GM23248 (cell line): ENCODE measurements at regions not wholly inside any gene's neighbourhood (a gene's known extent, or its start where the extent isn't known, plus 50 kb on each side); places are given as distances from the start of the nearest gene placed in this dataset.

Source experiments
- DNase-seq: peaks from one replicate; pipeline ENCODE4 v3.0.0-alpha.2; 2015
- H2AFZ ChIP-seq: fragments of 200-600 bp; sonication (generic); 2 replicates; pipeline ENCODE4 v1.6.1; 2016; ENCODE audit warnings: antibody characterized with exemption
- H3F3A ChIP-seq: fragments of 200-600 bp; sonication (generic); 2 replicates; pipeline ENCODE4 v1.6.1; 2016; ENCODE audit warnings: mild to moderate bottlenecking, antibody characterized with exemption, mixed run types; ENCODE audit not compliant: insufficient read depth
- H3K27ac ChIP-seq: fragments of 200-600 bp; sonication (generic); 2 replicates; pipeline ENCODE4 v1.5.1; 2016; ENCODE audit warnings: mild to moderate bottlenecking
- H3K27me3 ChIP-seq: fragments of 200-600 bp; sonication (generic); replicated peaks from 2 replicates; pipeline ENCODE4 v1.6.1; 2016; ENCODE audit warnings: mild to moderate bottlenecking; ENCODE audit not compliant: insufficient read depth
- H3K36me3 ChIP-seq: fragments of 200-600 bp; sonication (generic); 2 replicates; pipeline ENCODE4 v1.6.1; 2016; ENCODE audit warnings: low read depth, mild to moderate bottlenecking
- H3K4me1 ChIP-seq: fragments of 200-600 bp; sonication (generic); 2 replicates; pipeline ENCODE4 v1.6.1; 2016; ENCODE audit warnings: mild to moderate bottlenecking; ENCODE audit not compliant: insufficient read depth
- H3K4me2 ChIP-seq: fragments of 200-600 bp; sonication (generic); one replicate; pipeline ENCODE4 v1.6.1; 2016; ENCODE audit warnings: mild to moderate bottlenecking; ENCODE audit not compliant: unreplicated experiment
- H3K4me3 ChIP-seq: fragments of 200-600 bp; sonication (generic); 2 replicates; pipeline ENCODE4 v1.5.1; 2016; ENCODE audit warnings: mild to moderate bottlenecking
- H3K79me2 ChIP-seq: fragments of 200-600 bp; sonication (generic); 2 replicates; pipeline ENCODE4 v1.6.1; 2016; ENCODE audit warnings: mild to moderate bottlenecking; ENCODE audit not compliant: insufficient read depth
- H3K9ac ChIP-seq: fragments of 200-600 bp; sonication (generic); 2 replicates; pipeline ENCODE4 v1.6.1; 2016; ENCODE audit warnings: mild to moderate bottlenecking
- H3K9me2 ChIP-seq: fragments of 200-600 bp; sonication (generic); 2 replicates; pipeline ENCODE4 v1.6.1; 2016; ENCODE audit warnings: mixed run types, mild to moderate bottlenecking, moderate library complexity; ENCODE audit not compliant: insufficient read depth
- H3K9me3 ChIP-seq: fragments of 200-600 bp; sonication (generic); one replicate; pipeline ENCODE4 v1.6.1; 2017; ENCODE audit warnings: low read depth
- H4K20me1 ChIP-seq: fragments of 200-600 bp; sonication (generic); 2 replicates; pipeline ENCODE4 v1.6.0; 2016; ENCODE audit not compliant: insufficient read depth
- EZH2 ChIP-seq: fragments of 200-600 bp; sonication (generic); IDR thresholded peaks from 2 replicates; pipeline ENCODE4 v1.6.1; 2018; ENCODE audit warnings: antibody characterized with exemption, mild to moderate bottlenecking; ENCODE audit not compliant: insufficient read depth, poor library complexity, severe bottlenecking
- EZH2phosphoT487 ChIP-seq: fragments of 200-600 bp; sonication (generic); IDR thresholded peaks from 2 replicates; pipeline ENCODE4 v1.6.1; 2018; ENCODE audit warnings: antibody characterized with exemption, moderate library complexity, mild to moderate bottlenecking, low read depth; ENCODE audit not compliant: insufficient read depth
- WGBS, 2 experiments: methylation state at CpG; one replicate each; pipeline ENCODE4 v1.1.6; 2015 to 2017; ENCODE audit warnings: low lambda C conversion rate in 2 of 2, low coverage in 1 of 2; ENCODE audit errors: missing lambda C conversion rate in 2 of 2; 5-methylcytosine and 5-hydroxymethylcytosine counted together
- in situ Hi-C: fragments of 300-500 bp; cut with MboI; formaldehyde crosslinking; loops from 2 replicates; pipeline ENCODE4 v1.15.0; 2020

GRCh38 chr9:88060746-88061145 lies 77.5 kb downstream of the SPATA31C2 start:
- no peaks in the 10 kb centered on the region for H3K36me3 ChIP-seq
- H3K9me3 ChIP-seq = no peaks in the 10 kb centered on the region
- peaks cover 11% of the 10 kb centered on the region; the same call in 1 of the 2 replicates for H3K27me3 ChIP-seq
- in situ Hi-C loops = no loop called here
- H3K4me2 ChIP-seq = no peak overlapping the region
- H2AFZ ChIP-seq = no peak overlapping the region
- no peaks in the 10 kb centered on the region for H3K9me2 ChIP-seq
- no peaks in the 10 kb centered on the region for H4K20me1 ChIP-seq
- H3F3A ChIP-seq = no peaks in the 10 kb centered on the region
- no peaks in the 10 kb centered on the region for H3K79me2 ChIP-seq
- DNase-seq = no peak
- TF ChIP-seq EZH2 (no peak), EZH2phosphoT487 (no peak)
- no peak overlapping the region for H3K27ac ChIP-seq
- H3K4me3 ChIP-seq = no peak overlapping the region
- no peak overlapping the region for H3K9ac ChIP-seq
- 63 to 81% methylated on average over 7 of the region's 7 CpGs for WGBS, 2 experiments
- H3K4me1 ChIP-seq = no peaks in the 10 kb centered on the region

DNA sequence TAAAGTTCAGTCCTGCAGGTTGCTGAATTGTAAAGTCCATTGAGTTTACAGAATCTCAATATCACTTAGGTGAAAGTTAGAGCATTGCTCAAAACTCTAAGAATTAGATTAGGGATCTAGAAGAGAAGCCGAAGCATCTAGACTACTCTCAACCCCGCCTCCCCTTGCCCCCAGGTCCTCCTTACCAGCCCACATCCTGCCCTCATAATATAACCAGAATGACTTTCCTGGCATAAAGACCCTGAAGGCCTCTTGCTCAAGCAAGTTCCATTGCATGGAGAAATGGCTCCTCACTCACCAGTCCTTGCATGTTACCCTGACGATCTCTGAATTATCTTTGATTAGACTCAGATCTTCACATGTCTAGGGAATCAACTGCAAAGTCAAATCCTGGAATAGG lies 78.8 kb downstream of the SPATA31C2 start:
- Histone ChIP-seq H3K4me1 (no peaks in the 10 kb centered on the region), H3K27ac (no peak overlapping the region), H3K36me3 (no peaks in the 10 kb centered on the region), H3K27me3 (peaks cover 2% of the 10 kb centered on the region; the same call in 1 of the 2 replicates), H3K9ac (no peak overlapping the region), H3K9me3 (no peaks in the 10 kb centered on the region), H3K4me3 (no peak overlapping the region), H3K9me2 (no peaks in the 10 kb centered on the region), H3K79me2 (no peaks in the 10 kb centered on the region), H4K20me1 (no peaks in the 10 kb centered on the region), H3K4me2 (no peak overlapping the region), H2AFZ (no peak overlapping the region), H3F3A (no peaks in the 10 kb centered on the region)
- no peak for DNase-seq
- WGBS, 2 experiments = 68 to 73% methylated on average over 3 of the region's 3 CpGs
- in situ Hi-C loops = no loop called here
- TF ChIP-seq EZH2 (no peak), EZH2phosphoT487 (no peak)

DNA sequence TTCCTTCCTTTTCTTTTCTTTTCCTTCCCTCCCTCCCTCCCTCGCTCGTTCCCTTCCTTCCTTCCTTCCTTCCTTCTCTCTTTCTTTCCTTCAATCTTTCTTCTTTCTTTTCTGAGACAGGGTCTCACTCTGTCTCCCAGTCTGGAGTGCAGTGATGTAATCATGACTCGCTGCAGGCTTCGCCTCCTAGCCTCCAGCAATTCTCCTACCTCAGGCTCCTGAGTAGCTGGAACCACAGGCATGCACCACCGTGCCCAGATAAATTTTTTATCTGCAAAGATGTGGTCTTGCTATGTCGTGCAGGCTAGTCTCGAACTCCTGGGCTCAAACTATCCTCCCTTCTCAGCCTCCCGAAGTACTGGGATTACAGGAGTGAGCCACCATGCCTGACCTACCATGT lies 81.4 kb downstream of the SPATA31C2 start:
- no peak overlapping the region for H3K4me3 ChIP-seq
- TF ChIP-seq EZH2phosphoT487 (no peak), EZH2 (no peak)
- H3K9me2 ChIP-seq = no peaks in the 10 kb centered on the region
- no peaks in the 10 kb centered on the region for H3K36me3 ChIP-seq
- no peaks in the 10 kb centered on the region for H3F3A ChIP-seq
- H2AFZ ChIP-seq = no peak overlapping the region
- in situ Hi-C loops = no loop called here
- peak; percentile 39 for DNase-seq
- no peaks in the 10 kb centered on the region for H3K4me1 ChIP-seq
- no peak overlapping the region for H3K4me2 ChIP-seq
- 55 to 59% methylated on average over 8 of the region's 8 CpGs for WGBS, 2 experiments
- no peak overlapping the region for H3K9ac ChIP-seq
- no peak overlapping the region for H3K27ac ChIP-seq
- no peaks in the 10 kb centered on the region for H3K79me2 ChIP-seq
- H3K9me3 ChIP-seq = no peaks in the 10 kb centered on the region
- H3K27me3 ChIP-seq = no peaks in the 10 kb centered on the region; the same call in 1 of the 2 replicates
- no peaks in the 10 kb centered on the region for H4K20me1 ChIP-seq

DNA sequence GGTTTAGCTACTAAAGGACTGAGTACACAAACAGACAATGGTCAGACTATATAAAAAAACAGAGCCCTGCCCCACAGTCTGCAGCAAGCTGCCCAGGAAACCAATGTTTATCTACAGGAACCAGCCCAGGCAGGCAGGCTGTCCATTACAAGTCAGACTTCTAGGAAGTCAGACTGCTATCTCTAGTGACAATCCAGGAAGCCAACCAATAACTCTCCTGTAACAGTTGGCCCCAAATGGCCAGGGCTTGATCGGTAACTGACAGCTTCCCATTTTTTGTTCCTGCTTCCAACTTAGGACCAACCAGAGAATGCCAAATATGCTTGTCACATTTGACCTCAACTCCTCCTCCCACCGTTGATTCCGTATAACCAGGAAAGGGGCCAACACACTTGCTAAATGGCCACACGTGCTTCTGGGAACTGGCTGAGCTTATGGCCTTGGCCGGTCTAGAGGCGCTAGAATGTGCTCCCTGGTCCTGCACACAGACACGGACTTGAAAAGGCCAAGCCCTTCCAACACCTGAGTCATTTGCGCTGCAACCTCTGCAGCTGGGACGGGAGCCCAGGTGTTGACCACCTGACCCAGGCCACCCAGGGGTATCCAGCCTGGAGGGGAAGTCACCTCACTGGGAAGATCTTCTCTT lies 79.6 kb upstream of the CDK20 start:
- DNase-seq = no peak
- in situ Hi-C loops = no loop called here
- H4K20me1 ChIP-seq = no peaks in the 10 kb centered on the region
- H3K4me1 ChIP-seq = no peaks in the 10 kb centered on the region
- no peaks in the 10 kb centered on the region for H3F3A ChIP-seq
- no peaks in the 10 kb centered on the region for H3K36me3 ChIP-seq
- no peak for TF ChIP-seq EZH2
- TF ChIP-seq EZH2phosphoT487 = no peak
- H2AFZ ChIP-seq = no peak overlapping the region
- 61 to 71% methylated on average over 9 of the region's 9 CpGs for WGBS, 2 experiments
- no peak overlapping the region for H3K4me2 ChIP-seq
- H3K9ac ChIP-seq = no peak overlapping the region
- no peaks in the 10 kb centered on the region for H3K79me2 ChIP-seq
- no peak overlapping the region for H3K4me3 ChIP-seq
- H3K9me3 ChIP-seq = no peaks in the 10 kb centered on the region
- H3K27ac ChIP-seq = no peak overlapping the region
- no peaks in the 10 kb centered on the region for H3K9me2 ChIP-seq
- H3K27me3 ChIP-seq = no peaks in the 10 kb centered on the region; the same call in 1 of the 2 replicates
